NCI-H2227 treated with DMSO at 0.1 percent for 48 hours (cell line): ENCODE measurements at regions not wholly inside any gene's neighbourhood (a gene's known extent, or its start where the extent isn't known, plus 50 kb on each side); places are given as distances from the start of the nearest gene placed in this dataset.
A peak's percentile ranks its signal among the peaks of the same experiment; 100 is the strongest.
"Not testable (repeated sequence)": the region's sequence is repeated elsewhere in the genome, so short reads cannot be mapped to it uniquely, and the experiment has no call there.

Experiments
- DNase-seq: peaks from one replicate; lab custom pipeline; 2025; lab: John Stamatoyannopoulos, UW

- DNase-seq: no peak
Observed at GRCh38 chr4:183816077-183816476, 89.0 kb upstream of the STOX2 start.

DNA sequence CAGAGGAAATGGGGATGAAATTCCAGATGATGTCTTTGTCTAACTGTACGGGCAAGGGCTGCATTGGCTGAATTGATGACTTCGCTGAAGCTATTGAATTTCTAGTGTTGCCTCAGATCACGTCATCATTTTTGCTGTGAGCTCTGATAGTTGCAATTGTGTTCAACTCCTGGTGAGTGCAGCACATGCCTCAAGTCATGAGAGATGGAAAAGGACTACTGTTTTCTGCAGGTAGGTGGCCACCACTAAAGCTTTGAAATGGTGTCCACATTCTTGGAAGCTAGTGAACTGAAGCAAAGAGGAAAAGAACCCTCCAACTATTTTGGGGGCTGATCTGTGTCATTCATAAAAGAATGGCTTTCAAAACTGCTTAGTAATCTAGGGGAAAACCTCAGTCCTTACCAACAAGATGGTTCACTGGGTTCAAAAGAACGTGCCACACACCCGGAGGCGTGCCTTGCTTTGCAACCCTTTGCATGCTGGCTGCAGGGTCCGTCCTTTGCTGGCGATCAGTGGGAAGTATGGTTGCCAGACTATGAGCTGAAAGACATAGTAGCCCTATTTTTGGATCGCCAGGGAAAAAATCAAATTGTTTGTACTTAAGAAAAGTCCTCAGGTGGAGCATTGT is 88.1 kb upstream of the STOX2 start:
- no peak for DNase-seq

- DNase-seq: not testable (repeated sequence)
Observed at GRCh38 chr4:183818591-183818990, 86.5 kb upstream of the STOX2 start.

DNA sequence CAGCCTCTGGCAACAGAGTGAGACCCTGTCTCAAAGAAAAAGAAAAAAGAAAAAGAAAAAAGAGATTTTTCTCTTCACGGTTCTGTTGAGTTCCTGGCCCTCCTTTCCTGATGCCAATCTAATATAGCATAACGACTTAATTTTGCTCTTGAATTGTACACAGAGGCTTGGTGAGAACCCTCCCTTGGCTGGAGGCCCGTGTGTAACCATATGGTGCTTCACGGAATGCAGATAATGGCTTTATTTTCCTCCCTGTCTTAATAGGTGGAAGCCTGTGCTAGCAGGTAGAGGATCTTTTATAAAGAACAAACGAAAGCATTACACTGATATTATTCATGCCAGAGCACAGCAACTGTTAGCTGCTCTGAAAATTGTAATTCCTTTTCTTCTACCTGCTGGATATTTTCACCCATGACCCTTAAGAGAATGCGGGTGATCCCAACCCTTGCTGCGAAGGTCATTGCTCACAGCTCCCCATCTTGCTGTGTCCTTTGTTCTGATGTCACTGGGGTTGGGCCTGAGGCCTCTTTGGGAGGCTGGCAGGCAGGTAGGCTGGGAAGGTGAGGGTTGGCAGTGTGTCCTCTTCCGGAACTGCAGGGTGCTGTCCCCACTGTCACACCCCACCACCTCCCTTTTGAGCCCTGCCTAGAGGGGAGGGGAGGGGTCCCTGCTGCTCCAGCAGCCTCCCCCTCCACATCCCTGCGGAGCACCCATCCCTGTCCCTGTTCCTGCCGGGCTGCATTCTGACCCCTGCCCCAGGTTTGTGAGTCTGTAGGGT is 83.8 kb upstream of the STOX2 start:
- no peak for DNase-seq

GRCh38 chr4:183823434-183823833 is 81.7 kb upstream of the STOX2 start:
- no peak for DNase-seq

- no peak for DNase-seq
Observed at GRCh38 chr4:183825346-183825745, 79.8 kb upstream of the STOX2 start.

- DNase-seq: no peak
Observed at GRCh38 chr4:183826461-183826860, 78.6 kb upstream of the STOX2 start.

DNA sequence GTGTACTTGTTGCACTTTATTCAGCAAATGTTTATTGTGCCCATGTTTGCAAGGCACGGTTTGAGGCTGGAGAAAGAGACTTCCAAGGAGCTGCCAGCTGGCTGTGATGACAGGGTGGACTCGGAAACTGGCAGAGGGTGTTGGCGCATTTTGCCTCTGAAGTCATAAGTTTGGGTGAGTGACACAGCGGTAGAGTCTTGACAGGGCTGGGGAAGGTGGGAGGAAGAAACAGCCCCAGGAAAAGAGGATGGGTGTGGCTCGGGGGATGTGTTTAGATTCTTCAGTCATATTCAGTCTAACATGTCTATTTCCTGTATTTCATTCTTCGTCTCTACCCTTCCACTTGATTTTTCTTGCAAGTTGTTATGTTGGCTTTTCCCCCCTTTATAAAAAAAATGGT is 77.0 kb upstream of the STOX2 start:
- no peak for DNase-seq

DNA sequence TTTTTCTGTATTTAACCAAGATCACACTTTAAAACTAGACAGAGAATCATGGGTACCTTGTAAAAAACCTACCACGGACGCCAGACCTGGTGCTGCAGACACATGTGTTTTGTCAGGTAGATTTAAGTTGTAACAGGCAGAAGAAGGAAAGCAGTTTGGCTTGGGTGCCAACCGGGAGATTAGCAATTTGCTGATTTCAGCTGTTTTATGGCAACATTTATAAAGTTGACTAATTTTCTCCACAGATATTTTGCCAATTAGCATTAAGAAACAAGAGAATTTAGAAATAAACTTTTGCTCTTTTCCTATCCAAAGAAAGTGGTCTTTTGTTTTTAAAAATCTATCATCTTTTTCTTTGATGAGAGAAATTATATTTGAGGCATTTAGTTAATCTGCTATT is 76.3 kb upstream of the STOX2 start:
- DNase-seq: no peak

DNA sequence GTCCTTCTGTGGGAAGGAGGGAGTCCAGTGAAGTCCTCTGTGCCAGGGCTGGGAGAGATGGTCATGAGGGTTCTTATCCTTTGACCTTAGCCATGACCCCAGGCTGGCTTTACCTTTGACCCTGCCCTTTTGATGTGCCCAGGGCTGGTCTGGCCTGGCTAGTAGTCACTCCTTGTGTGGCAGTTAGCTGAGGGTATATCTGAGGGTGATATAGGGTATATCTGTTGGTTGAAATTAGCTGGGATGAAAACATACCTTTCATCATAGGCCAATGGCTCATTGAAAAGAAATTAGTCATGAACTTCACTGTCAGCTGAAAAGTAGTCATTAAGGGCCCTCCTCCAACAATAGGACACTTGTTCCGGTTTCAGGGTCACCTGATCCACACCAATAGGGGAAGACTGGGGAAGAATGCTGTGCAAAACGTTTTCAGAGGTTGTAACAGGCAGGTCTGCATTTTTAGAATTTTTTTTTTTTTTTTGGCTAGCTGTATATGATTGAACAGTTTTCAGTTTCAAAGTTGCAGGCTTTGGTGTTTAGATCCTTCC is 74.6 kb upstream of the STOX2 start:
- DNase-seq: no peak

DNA sequence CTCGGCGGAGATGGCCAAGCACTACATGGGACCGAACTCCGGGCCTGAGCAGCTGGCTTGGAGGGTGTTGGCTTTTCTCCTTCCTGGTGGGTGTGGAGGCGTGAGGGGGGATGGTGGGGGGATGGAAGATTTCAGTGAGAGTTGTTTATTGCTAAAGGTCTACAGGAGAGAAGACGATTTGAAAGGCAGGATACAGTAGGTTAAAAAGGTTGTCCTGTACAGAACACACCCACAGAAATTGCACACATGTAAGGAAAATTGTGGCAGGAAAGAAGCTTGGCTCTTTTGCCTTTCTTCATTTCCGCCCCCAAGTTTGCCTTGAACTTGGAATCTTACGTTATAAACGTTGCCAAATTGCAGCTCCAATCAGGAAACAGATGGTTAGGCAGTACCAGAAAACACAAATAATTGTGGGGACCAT is 74.1 kb upstream of the STOX2 start:
- DNase-seq: no peak

GRCh38 chr4:183831683-183832082 is 73.4 kb upstream of the STOX2 start:
- DNase-seq: no peak

GRCh38 chr4:183832776-183833450 is 72.2 kb upstream of the STOX2 start:
- DNase-seq: no peak

DNA sequence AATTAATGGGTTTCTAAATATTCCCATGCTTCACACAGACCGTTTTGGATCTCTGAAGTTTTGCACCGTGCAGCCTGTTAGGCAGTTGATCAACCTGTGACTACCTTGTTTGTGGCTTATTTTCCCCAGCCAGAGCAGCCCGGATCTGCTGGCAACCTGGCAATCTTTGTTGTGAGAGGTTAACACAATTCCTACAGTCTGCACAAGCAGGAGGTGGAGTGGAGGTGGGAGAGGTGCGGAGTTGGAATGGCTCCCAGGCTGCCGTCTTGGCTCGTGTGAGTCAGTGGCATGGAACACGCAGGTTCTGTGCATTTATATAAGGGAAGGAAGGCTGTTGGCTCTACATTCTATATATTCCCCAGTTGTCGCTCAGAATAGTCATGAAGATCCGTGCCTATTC is 70.9 kb upstream of the STOX2 start:
- DNase-seq: no peak

DNA sequence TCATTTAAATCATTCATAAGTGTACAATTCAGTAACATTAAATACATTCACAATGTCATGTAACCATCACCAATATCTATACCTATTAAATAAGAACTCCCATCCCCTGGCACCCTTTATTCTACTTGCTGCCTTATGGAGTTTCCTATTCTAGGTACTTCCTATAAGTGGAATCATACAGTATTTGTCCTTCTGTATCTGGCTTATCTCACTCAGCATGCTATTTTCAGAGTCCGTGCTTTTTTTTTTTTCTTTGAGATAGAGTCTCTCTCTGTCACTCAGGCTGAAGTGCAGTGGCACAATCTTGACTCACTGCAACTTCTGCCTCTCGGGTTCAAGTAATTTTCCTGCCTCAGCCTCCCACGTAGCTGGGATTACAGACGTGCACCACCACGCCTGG is 67.9 kb upstream of the STOX2 start:
- no peak for DNase-seq

DNA sequence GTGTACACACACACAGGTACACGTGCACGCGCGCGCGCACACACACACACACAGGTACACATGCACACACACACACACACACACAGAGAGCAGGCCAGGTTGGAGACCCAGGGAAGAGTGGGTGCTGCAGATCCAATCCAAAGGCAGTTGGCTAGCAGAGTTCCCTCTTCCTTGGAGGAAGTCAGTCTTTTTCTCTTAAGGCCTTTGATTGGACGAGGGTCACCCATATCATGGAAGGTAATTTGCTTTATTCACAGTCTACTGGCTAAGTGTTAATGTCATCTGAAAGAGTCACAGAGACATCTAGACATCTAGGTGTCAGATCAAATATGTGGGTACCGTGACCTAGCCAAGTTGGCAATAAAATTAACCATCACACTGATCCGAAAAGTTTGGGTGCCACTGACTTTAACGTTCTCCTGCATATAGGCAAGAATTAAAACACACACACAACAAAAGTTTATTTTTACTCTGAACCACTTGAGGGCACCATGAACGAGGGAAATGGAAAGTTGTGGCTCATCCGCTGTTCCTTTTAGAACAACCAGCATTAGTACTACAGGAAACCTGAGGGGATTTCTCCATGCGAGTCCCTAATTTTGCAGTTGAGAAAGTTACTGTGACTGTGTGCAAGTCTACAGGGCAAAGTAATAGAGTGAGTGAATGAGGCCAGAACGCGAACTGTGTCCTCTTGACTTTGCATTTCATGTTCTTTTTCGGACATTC is 66.0 kb upstream of the STOX2 start:
- peak; percentile 4 for DNase-seq

DNA sequence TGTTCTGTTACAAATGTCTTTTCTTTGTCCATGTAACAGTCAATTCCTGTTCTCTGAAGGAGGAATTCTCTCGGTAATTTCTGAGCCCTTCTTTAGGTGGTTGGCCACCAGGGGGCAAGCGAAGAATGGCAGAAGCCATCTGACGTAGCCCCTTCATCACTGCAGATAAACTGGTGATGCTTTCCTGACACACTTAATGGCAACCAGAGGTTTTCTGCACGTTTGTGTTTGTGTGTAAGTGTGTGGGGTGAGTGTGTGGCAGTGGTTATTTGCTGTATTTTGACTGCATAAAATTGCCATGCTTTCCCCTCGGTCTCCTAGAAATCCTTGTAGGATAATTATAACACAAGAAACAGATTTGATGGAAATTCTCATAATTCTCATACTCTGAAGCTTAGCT is 64.8 kb upstream of the STOX2 start:
- DNase-seq: peak; percentile 43

DNA sequence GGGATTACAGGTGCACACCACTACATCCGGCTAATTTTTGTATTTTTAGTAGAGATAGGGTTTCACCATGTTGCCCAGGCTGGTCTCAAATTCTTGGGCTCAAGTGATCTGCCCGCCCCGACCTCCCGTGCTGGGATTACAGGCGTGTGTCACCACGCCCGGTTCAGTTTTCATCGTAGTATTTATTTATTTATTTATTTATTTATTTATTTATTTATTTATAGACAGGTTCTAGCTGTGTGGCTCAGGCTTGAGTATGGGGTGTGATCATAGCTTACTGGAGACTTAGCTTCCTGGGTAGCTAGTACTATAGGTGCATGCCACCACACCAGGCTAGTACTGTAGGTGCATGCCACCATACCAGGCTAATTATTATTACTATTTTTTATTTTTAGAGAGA is 64.1 kb upstream of the STOX2 start:
- no peak for DNase-seq

DNA sequence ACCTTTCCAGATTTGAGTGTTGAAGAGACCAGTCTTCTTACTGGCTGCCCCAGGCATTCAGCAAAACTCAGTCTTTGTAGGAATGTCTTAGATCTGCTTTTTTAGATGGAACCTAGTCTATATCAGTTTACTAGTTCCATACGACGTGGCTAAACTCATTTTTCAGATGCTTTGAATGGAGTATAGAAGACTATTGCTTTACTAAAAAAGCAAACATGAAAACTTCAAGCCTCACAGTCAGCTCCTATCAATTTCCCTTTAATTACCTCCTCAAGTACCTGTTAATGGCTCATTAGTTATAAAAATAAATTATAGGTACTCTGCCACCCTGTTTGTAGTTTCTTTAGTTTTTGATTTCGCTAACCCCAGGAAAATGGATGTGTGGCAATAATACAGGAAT is 63.0 kb upstream of the STOX2 start:
- no peak for DNase-seq

DNA sequence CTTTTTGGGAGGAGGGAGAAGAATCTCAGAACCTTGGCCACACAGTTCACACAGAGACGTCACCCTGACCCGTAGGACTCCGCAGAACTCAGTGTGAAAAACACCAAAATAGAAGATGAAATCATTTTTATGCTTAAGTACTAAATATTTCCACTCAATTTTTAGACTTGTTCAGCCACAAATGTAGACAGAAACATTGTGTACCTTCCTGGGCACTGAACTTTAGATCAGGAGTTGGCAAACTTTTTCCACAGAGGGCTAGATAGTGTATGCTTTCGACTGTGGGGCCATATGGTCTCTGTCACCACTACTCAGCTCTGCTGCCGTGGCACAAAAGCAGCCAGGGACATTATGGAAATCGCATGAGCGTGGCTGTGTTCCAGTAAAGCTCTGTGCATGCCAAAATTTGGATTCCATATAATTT is 61.8 kb upstream of the STOX2 start:
- no peak for DNase-seq

DNA sequence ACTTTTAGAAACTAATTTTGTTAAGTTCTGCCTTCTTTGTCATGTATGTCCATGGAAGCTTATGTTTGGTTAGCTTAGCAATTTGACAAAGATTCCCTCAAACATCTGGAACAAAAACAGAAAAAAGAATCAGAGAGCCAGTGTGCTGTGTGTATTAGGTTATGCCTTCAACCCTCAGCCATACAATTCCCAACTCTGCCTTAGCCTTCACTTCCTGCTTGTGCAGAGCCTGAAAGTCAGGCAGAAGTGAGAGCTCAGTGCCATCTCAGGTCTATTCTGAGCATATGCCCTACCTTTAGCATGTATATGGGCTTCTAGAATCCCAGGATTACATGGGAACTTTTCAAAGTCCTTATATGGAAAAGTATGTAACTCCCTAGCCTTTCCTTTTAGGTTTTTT is 58.2 kb upstream of the STOX2 start:
- DNase-seq: no peak

DNA sequence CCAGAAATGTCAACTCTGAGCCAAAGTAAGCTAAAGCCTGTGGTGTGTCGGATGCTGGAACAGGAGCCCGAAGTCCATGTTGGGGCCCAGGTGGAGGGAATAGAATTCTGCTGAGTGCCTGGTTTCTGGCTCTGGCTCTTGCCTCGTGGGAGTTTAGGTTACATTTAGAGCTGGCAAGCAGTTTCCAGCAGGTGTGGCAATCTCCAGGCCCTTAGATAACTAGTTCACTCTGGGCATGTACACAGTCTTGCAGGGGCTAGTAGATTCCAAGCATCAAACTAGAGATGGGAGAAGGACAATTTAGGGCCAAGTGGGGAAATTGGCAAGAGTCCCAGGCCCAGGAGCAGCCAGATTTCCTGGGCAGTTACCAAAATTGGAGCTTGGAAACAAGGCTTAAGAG is 56.3 kb upstream of the STOX2 start:
- DNase-seq: no peak
